Pons (tissue), 1 donor: ENCODE measurements at regions not wholly inside any gene's neighbourhood (a gene's known extent, or its start where the extent isn't known, plus 50 kb on each side); places are given as distances from the start of the nearest gene placed in this dataset.
"Not testable (repeated sequence)": the region's sequence is repeated elsewhere in the genome, so short reads cannot be mapped to it uniquely, and the experiment has no call there.

Experiments
- DNase-seq: peaks from one replicate; pipeline ENCODE4 v3.0.0-alpha.2; 2016; ENCODE audit warnings: low spot score

- DNase-seq = no peak
Measured at GRCh38 chr21:14321042-14321441, 61.9 kb downstream of the HSPA13 start.

- DNase-seq = no peak
Measured at GRCh38 chr21:14319805-14320204, 63.1 kb downstream of the HSPA13 start.

GRCh38 chr21:14318578-14318977 lies 64.4 kb downstream of the HSPA13 start:
- no peak for DNase-seq

- DNase-seq = no peak
Measured at GRCh38 chr21:14317507-14317906, 65.4 kb downstream of the HSPA13 start.

GRCh38 chr21:14313300-14313699 lies 69.6 kb downstream of the HSPA13 start:
- no peak for DNase-seq

- DNase-seq = peak; percentile 8
Measured at GRCh38 chr21:14312871-14313270, 70.1 kb downstream of the HSPA13 start.

GRCh38 chr21:14308234-14308633 lies 74.7 kb downstream of the HSPA13 start:
- peak; percentile 27 for DNase-seq

GRCh38 chr21:14306126-14306907 lies 76.6 kb downstream of the HSPA13 start:
- DNase-seq = peak; percentile 48

- no peak for DNase-seq
Measured at GRCh38 chr21:14303731-14304488, 79.0 kb downstream of the HSPA13 start.

- DNase-seq = no peak
Measured at GRCh38 chr21:14300074-14300473, 82.9 kb downstream of the HSPA13 start.

GRCh38 chr21:14290576-14290975 lies 74.6 kb downstream of the RBM11 start:
- no peak for DNase-seq

- DNase-seq = no peak
Measured at GRCh38 chr21:14288922-14289321, 73.0 kb downstream of the RBM11 start.

GRCh38 chr21:14285147-14285761 lies 69.3 kb downstream of the RBM11 start:
- no peak for DNase-seq

GRCh38 chr21:14284481-14284880 lies 68.5 kb downstream of the RBM11 start:
- no peak for DNase-seq

- not testable (repeated sequence) for DNase-seq
Measured at GRCh38 chr21:14281188-14281900, 65.4 kb downstream of the RBM11 start.
